ENCODE measurements at regions not wholly inside any gene's neighbourhood (a gene's known extent, or its start where the extent isn't known, plus 50 kb on each side); places are given as distances from the start of the nearest gene placed in this dataset. TPM values are rescaled to one million over a fixed set of nuclear protein-coding genes. Genes with fewer than 3 reads are reported as not detected.

DNA sequence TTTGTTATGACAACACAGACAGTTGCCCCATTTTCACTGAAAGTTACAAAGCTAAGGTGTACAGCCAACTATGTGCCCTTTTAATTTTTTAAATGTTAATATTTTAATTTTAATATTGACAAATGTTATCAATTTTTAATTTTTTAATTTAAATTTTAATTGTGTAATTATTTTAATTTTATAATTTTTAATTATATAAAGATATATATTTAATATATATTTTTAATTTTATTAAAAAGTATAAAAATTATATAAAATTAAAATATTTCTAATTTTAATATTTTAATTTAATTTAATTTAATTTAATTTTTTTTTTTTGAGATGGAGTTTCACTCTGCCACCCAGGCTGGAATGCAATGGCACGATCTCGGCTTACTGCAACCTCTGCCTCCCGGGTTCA lies 52.1 kb upstream of the ATP11B start:
- H3K9ac ChIP-seq (ENCODE audit: insufficient read depth in 1 of 2, low read length in 2 of 2), result no peak overlapping the region
- H3K27me3 ChIP-seq (ENCODE audit: control insufficient read depth in 3 of 3, insufficient read depth in 3 of 3, low read length in 2 of 3), result no peaks in the 10 kb centered on the region
- no peaks in the 10 kb centered on the region for H3K9me3 ChIP-seq (ENCODE audit: control insufficient read depth in 4 of 4, insufficient read depth in 3 of 4, low read length in 3 of 4)
- DNase-seq (no peak), ATAC-seq (ENCODE audit: insufficient read depth, low FRiP score) (no peak)
- 93 to 98% methylated on average over 3 of the region's 3 CpGs for whole genome bisulfite sequencing, 2 donors
- no peak overlapping the region for H3K4me3 ChIP-seq
- H3K27ac ChIP-seq (ENCODE audit: low read depth in 1 of 2, low read length in 1 of 2), result no peak overlapping the region
- H3K36me3 ChIP-seq (ENCODE audit: control insufficient read depth in 4 of 4, insufficient read depth in 4 of 4, low read length in 4 of 4), result no peaks in the 10 kb centered on the region
- H3K4me1 ChIP-seq (ENCODE audit: control insufficient read depth in 5 of 5, insufficient read depth in 5 of 5, low read length in 5 of 5), result peaks cover 0 to 6% (median 2%) of the 10 kb centered on the region in 5 donors
- TF ChIP-seq, protein P1, sequence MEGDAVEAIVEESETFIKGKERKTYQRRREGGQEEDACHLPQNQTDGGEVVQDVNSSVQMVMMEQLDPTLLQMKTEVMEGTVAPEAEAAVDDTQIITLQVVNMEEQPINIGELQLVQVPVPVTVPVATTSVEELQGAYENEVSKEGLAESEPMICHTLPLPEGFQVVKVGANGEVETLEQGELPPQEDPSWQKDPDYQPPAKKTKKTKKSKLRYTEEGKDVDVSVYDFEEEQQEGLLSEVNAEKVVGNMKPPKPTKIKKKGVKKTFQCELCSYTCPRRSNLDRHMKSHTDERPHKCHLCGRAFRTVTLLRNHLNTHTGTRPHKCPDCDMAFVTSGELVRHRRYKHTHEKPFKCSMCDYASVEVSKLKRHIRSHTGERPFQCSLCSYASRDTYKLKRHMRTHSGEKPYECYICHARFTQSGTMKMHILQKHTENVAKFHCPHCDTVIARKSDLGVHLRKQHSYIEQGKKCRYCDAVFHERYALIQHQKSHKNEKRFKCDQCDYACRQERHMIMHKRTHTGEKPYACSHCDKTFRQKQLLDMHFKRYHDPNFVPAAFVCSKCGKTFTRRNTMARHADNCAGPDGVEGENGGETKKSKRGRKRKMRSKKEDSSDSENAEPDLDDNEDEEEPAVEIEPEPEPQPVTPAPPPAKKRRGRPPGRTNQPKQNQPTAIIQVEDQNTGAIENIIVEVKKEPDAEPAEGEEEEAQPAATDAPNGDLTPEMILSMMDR (IDR thresholded peaks at IDR 0.05; ENCODE audit: control extremely low read depth, extremely low read depth), result no peak

Small RNAs in the stretch of these regions (small RNA-seq; reads per million reads assigned to genes)
- not detected for gene RN7SKP265 (ENCODE audit: low replicate concordance)
